Fibroblast of villous mesenchyme (primary cell): ENCODE measurements at regions not wholly inside any gene's neighbourhood (a gene's known extent, or its start where the extent isn't known, plus 50 kb on each side); places are given as distances from the start of the nearest gene placed in this dataset.

Experiments used
- DNase-seq: peaks from one replicate; pipeline ENCODE4 v3.0.0-alpha.2; 2010; ENCODE audit warnings: low read depth
- H3K4me3 ChIP-seq: 2 replicates; pipeline ENCODE4 v1.5.1; 2011; ENCODE audit warnings: low read depth, mild to moderate bottlenecking, low read length
- TF ChIP-seq, protein P1 (sequence below): IDR thresholded peaks from 2 replicates; pipeline ENCODE4 v1.5.1; 2012; ENCODE audit warnings: low read depth, mild to moderate bottlenecking, low read length; ENCODE audit not compliant: insufficient read depth

DNA sequence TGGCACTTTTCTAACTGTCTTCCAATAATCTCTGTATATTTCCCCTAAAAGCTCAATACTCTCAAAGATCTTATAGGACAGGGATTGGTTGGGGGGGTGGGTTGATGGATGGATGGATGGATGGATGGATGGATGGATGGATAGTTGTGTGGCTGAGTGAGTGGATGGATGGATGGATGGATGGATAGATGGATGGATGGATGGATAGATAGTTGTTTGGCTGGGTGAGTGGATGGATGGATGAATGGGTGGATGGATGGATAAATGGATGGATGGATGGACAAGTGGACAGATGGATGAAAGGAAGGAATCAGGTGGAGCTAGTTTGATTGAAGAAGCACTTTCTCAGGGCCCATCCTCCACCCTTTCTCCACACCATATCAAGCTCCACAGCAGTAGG is 388.8 kb downstream of the CDC5L start:
- no peak for DNase-seq
- TF ChIP-seq, protein P1, sequence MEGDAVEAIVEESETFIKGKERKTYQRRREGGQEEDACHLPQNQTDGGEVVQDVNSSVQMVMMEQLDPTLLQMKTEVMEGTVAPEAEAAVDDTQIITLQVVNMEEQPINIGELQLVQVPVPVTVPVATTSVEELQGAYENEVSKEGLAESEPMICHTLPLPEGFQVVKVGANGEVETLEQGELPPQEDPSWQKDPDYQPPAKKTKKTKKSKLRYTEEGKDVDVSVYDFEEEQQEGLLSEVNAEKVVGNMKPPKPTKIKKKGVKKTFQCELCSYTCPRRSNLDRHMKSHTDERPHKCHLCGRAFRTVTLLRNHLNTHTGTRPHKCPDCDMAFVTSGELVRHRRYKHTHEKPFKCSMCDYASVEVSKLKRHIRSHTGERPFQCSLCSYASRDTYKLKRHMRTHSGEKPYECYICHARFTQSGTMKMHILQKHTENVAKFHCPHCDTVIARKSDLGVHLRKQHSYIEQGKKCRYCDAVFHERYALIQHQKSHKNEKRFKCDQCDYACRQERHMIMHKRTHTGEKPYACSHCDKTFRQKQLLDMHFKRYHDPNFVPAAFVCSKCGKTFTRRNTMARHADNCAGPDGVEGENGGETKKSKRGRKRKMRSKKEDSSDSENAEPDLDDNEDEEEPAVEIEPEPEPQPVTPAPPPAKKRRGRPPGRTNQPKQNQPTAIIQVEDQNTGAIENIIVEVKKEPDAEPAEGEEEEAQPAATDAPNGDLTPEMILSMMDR = no peak
- no peak overlapping the region for H3K4me3 ChIP-seq

DNA sequence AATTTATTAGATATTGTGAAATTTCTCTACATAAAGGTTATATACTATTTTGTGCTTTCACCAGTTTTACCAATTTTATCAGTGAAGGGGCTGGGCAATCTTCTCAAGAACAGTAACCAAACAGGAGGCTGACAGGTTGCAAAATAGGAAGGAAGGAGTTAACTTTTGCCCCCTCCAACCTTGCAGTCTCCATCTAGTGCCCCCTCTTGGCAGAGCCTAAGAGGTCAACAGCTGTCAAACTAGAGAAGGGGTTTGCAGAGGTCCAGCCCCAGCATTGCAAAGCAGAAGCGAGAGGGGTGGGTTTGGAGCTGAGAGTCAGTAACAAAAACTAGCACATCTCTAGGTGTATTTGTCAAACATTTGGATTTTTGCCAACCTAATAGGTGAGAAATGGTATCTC is 391.0 kb downstream of the CDC5L start:
- TF ChIP-seq, protein P1 = no peak
- no peak overlapping the region for H3K4me3 ChIP-seq
- no peak for DNase-seq
